ENCODE measurements at regions not wholly inside any gene's neighbourhood (a gene's known extent, or its start where the extent isn't known, plus 50 kb on each side); places are given as distances from the start of the nearest gene placed in this dataset.

- TF ChIP-seq TAF1 (IDR thresholded peaks at IDR 0.05; ENCODE audit: low read depth) (no peak), ZBTB7A (IDR thresholded peaks at IDR 0.05; ENCODE audit: low read depth) (no peak), TCF12 (IDR thresholded peaks at IDR 0.05; ENCODE audit: low read depth) (no peak), TEAD4 (IDR thresholded peaks at IDR 0.05) (no peak), FOXM1 (IDR thresholded peaks at IDR 0.05; ENCODE audit: borderline replicate concordance, low read depth) (no peak), USF1 (IDR thresholded peaks at IDR 0.05) (no peak), EGR1 (IDR thresholded peaks at IDR 0.05) (no peak), NFIC (IDR thresholded peaks at IDR 0.05) (no peak), EP300 (IDR thresholded peaks at IDR 0.05; ENCODE audit: borderline replicate concordance) (no peak), CEBPB (IDR thresholded peaks at IDR 0.05) (no peak), MAX (IDR thresholded peaks at IDR 0.05) (no peak), CREB1 (IDR thresholded peaks at IDR 0.05; ENCODE audit: low read depth) (no peak), RAD21 (IDR thresholded peaks at IDR 0.05; ENCODE audit: low read depth) (no peak), YY1 (IDR thresholded peaks at IDR 0.05; ENCODE audit: low read depth) (no peak)
- TF ChIP-seq, protein P1, sequence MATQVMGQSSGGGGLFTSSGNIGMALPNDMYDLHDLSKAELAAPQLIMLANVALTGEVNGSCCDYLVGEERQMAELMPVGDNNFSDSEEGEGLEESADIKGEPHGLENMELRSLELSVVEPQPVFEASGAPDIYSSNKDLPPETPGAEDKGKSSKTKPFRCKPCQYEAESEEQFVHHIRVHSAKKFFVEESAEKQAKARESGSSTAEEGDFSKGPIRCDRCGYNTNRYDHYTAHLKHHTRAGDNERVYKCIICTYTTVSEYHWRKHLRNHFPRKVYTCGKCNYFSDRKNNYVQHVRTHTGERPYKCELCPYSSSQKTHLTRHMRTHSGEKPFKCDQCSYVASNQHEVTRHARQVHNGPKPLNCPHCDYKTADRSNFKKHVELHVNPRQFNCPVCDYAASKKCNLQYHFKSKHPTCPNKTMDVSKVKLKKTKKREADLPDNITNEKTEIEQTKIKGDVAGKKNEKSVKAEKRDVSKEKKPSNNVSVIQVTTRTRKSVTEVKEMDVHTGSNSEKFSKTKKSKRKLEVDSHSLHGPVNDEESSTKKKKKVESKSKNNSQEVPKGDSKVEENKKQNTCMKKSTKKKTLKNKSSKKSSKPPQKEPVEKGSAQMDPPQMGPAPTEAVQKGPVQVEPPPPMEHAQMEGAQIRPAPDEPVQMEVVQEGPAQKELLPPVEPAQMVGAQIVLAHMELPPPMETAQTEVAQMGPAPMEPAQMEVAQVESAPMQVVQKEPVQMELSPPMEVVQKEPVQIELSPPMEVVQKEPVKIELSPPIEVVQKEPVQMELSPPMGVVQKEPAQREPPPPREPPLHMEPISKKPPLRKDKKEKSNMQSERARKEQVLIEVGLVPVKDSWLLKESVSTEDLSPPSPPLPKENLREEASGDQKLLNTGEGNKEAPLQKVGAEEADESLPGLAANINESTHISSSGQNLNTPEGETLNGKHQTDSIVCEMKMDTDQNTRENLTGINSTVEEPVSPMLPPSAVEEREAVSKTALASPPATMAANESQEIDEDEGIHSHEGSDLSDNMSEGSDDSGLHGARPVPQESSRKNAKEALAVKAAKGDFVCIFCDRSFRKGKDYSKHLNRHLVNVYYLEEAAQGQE (IDR thresholded peaks at IDR 0.05; ENCODE audit: low read depth): no peak
Observed at GRCh38 chr5:6831678-6832671, 118.7 kb downstream of the TENT4A start.

DNA sequence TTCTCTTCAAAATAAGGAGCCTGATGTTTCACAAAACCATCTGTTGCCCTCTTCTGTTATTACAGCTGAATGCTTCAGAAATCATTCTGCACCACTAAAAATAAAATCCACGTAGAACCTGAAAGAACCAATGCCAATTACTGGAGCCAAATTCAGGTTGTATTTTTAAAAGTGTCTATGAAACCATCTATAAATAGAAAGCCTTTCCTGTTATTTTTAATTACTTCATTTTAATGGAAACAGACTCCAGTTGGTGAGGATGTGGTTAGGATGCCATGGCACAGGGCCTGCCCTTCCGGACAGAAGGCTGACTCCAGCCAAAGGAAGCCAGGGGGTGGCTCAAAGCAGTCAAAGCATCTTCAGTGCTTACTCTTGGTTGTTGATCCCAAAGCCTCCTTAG lies 119.8 kb downstream of the TENT4A start:
- TF ChIP-seq CEBPB (IDR thresholded peaks at IDR 0.05): no peak
- no peak for TF ChIP-seq YY1 (IDR thresholded peaks at IDR 0.05; ENCODE audit: low read depth)
- TF ChIP-seq USF1 (IDR thresholded peaks at IDR 0.05): no peak
- TF ChIP-seq TAF1 (IDR thresholded peaks at IDR 0.05; ENCODE audit: low read depth): no peak
- TF ChIP-seq, protein P1 (IDR thresholded peaks at IDR 0.05; ENCODE audit: low read depth): no peak
- no peak for TF ChIP-seq EGR1 (IDR thresholded peaks at IDR 0.05)
- no peak for TF ChIP-seq CREB1 (IDR thresholded peaks at IDR 0.05; ENCODE audit: low read depth)
- TF ChIP-seq FOXM1 (IDR thresholded peaks at IDR 0.05; ENCODE audit: borderline replicate concordance, low read depth): no peak
- no peak for TF ChIP-seq TCF12 (IDR thresholded peaks at IDR 0.05; ENCODE audit: low read depth)
- TF ChIP-seq RAD21 (IDR thresholded peaks at IDR 0.05; ENCODE audit: low read depth): no peak
- no peak for TF ChIP-seq NFIC (IDR thresholded peaks at IDR 0.05)
- TF ChIP-seq TEAD4 (IDR thresholded peaks at IDR 0.05): no peak
- TF ChIP-seq ZBTB7A (IDR thresholded peaks at IDR 0.05; ENCODE audit: low read depth): no peak
- no peak for TF ChIP-seq MAX (IDR thresholded peaks at IDR 0.05)
- no peak for TF ChIP-seq EP300 (IDR thresholded peaks at IDR 0.05; ENCODE audit: borderline replicate concordance)

DNA sequence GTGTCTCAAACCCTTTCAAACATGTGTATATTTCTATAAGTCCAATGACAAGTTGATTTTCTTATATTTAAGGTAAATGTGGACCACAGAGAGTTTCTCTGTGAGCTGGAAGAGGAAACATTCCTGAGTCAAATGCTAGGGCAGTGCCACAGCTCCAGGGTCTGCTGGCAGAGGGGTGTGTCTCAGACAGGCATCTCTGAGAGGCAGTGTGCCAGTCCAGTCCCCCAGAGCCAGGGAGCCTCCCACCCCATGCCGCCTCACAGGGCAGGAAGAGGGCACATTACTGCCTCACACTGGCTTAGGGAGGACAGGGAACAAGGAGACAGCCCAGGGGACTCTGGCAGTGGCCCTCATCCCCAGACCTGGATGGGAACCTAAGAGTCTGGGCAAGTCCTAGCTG lies 120.2 kb downstream of the TENT4A start:
- TF ChIP-seq YY1 (IDR thresholded peaks at IDR 0.05; ENCODE audit: low read depth) (no peak), ZBTB7A (IDR thresholded peaks at IDR 0.05; ENCODE audit: low read depth) (no peak), TCF12 (IDR thresholded peaks at IDR 0.05; ENCODE audit: low read depth) (no peak), TAF1 (IDR thresholded peaks at IDR 0.05; ENCODE audit: low read depth) (no peak), EGR1 (IDR thresholded peaks at IDR 0.05) (no peak)
- TF ChIP-seq, protein P1 (IDR thresholded peaks at IDR 0.05; ENCODE audit: low read depth): no peak

- no peak for TF ChIP-seq MAX (IDR thresholded peaks at IDR 0.05)
- TF ChIP-seq, protein P1 (IDR thresholded peaks at IDR 0.05; ENCODE audit: low read depth): no peak
- no peak for TF ChIP-seq CEBPB (IDR thresholded peaks at IDR 0.05)
- TF ChIP-seq TEAD4 (IDR thresholded peaks at IDR 0.05): no peak
- no peak for TF ChIP-seq RAD21 (IDR thresholded peaks at IDR 0.05; ENCODE audit: low read depth)
Observed at GRCh38 chr5:6837095-6837494, 123.9 kb downstream of the TENT4A start.

Data from Ishikawa (cell line).